NCI-H187 (cell line): ENCODE measurements at regions not wholly inside any gene's neighbourhood (a gene's known extent, or its start where the extent isn't known, plus 50 kb on each side); places are given as distances from the start of the nearest gene placed in this dataset.
A peak's percentile ranks its signal among the peaks of the same experiment; 100 is the strongest.

ENCODE experiments used
- DNase-seq, 2 experiments: peaks; one replicate each; lab custom pipeline; 2025; lab: John Stamatoyannopoulos, UW

DNA sequence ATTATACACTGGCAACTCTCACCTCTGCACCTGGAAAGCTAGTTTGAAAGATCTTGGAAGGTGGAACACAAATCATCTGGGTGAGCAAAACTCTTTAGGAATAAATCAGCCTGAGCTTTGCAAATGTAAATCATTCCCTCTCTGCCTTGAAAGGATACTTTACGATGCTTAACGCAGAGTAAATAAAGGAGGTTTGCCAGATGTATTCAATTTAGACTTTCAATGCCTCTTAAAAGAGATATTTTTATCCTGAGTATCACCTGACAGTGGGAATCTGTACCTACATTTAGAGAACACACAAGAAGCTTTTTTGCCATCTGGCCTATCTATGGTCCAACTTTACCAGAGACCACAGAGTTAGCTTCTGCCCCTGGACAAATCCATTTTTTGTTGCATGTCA lies 983.2 kb upstream of the CDH2 start:
- peak; percentile 38 to 74 for DNase-seq

GRCh38 chr18:29157905-29158304 lies 981.0 kb upstream of the CDH2 start:
- DNase-seq, result no peak

DNA sequence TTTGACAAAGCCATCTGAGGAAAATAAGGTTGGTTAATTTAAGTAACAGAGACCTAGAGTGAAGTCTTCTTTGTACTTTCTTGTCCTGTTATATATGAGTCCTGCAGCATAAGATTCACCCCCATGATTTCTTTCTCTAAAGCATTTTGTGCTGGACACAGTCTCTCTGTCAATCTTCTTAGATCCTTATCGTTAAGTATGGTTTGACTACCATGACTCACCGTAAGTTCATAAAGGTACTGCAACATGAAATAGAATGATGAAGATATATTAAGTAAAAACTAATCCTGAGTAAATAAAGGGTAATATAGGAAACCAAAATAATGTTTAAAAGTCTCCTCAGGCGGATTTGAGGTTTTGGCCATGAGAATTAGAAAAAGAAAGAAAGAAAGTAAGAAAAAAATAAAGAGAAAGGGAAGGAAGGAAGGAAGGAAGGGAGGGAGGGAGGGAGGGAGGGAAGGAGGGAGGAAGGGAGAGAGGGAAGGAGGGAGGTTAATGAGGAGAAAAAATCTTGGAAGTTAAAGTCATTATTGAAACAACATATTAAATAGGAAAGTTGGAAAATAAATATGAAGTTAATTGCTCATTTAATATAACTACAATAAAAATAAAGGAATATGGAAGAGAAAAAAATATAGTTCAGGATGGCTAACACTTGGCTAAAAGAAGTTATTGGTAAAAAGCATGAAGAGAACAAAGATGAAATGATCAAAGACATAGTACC lies 980.3 kb upstream of the CDH2 start:
- no peak for DNase-seq

DNA sequence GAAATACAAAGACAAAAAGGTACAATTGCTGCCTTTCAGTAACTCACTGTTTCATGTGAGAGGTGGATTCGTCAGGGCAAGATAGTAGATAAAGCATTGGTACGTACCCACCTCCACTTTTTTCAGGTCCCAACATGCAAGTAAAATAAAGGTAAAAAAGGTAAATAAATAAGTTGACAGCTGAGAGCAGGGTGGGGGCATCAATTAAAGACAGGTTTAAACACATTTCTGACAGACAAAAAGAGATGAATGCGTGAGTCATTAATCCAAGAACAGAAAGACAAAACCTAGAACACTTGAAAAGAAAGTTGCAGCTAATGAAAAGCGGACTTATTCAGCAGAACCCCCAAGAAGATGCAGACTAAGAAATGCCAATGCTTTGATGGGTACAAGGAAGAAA lies 979.6 kb upstream of the CDH2 start:
- no peak for DNase-seq

- no peak for DNase-seq
Measured at GRCh38 chr18:29154758-29155725, 978.1 kb upstream of the CDH2 start.

- no peak for DNase-seq
Measured at GRCh38 chr18:29154196-29154757, 977.3 kb upstream of the CDH2 start.

- no peak for DNase-seq
Measured at GRCh38 chr18:29153091-29153490, 976.2 kb upstream of the CDH2 start.

DNA sequence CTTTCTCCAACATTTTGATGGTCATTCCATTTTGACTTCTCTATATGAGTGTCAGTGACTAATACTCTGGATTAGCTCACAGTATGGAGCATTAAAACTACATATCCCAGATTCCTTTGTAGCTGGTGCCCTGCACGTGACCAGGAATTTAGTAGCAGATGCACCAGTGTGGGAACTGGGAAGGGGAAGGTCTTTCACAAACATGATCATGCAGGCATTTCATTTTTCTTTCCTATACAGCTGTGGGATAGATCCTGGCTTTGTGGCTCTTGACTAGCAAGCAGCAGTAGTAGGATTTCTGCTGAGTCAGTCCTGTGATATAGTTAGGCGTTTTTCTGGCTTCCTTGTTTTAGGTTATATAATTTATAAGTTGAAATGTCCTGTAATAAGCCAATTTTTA lies 971.0 kb upstream of the CDH2 start:
- DNase-seq, result no peak

GRCh38 chr18:29146068-29146467 lies 969.1 kb upstream of the CDH2 start:
- no peak for DNase-seq

GRCh38 chr18:29140590-29140989 lies 963.7 kb upstream of the CDH2 start:
- DNase-seq, result no peak

GRCh38 chr18:29137773-29138495 lies 961.0 kb upstream of the CDH2 start:
- no peak for DNase-seq

GRCh38 chr18:29123706-29124530 lies 947.0 kb upstream of the CDH2 start:
- no peak for DNase-seq

- DNase-seq, result no peak
Measured at GRCh38 chr18:29104671-29105070, 927.7 kb upstream of the CDH2 start.

DNA sequence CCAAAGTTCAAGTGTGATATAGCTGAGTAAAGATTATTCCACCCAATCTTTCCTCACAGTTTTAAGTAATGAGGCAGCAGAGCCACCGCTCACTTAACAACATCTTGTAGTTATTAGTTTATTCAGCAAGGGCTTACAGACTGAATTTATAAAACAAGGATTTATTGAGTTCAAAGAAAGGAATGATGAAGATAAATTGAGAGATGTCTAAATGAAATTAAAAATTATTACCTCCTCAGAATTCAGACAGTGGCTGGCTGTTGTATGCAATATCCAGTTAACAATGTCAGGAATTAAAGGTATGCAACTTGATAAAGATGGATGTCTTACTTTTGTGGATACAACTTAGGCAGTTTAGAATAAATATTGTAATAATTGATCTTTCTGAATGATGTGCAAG lies 927.3 kb upstream of the CDH2 start:
- DNase-seq, result no peak

GRCh38 chr18:29096079-29096770 lies 919.3 kb upstream of the CDH2 start:
- peak in 1 of 2 experiments; percentile 6 for DNase-seq

GRCh38 chr18:29087616-29088246 lies 910.8 kb upstream of the CDH2 start:
- DNase-seq, result no peak

GRCh38 chr18:29084120-29084519 lies 907.2 kb upstream of the CDH2 start:
- DNase-seq, result no peak

GRCh38 chr18:29083545-29083944 lies 906.6 kb upstream of the CDH2 start:
- DNase-seq, result no peak

GRCh38 chr18:29080946-29081345 lies 904.0 kb upstream of the CDH2 start:
- no peak for DNase-seq

- DNase-seq, result no peak
Measured at GRCh38 chr18:29078273-29078672, 901.3 kb upstream of the CDH2 start.
